Kidney epithelial cell (primary cell): ENCODE measurements at regions not wholly inside any gene's neighbourhood (a gene's known extent, or its start where the extent isn't known, plus 50 kb on each side); places are given as distances from the start of the nearest gene placed in this dataset.

Experiments used
- DNase-seq: peaks from one replicate; pipeline ENCODE4 v3.0.0-alpha.2; 2010; ENCODE audit warnings: low read depth
- H3K27me3 ChIP-seq: 2 replicates; pipeline ENCODE4 v1.6.0; 2011; ENCODE audit warnings: low read length; ENCODE audit not compliant: control insufficient read depth, insufficient read depth
- H3K36me3 ChIP-seq: 2 replicates; pipeline ENCODE4 v1.5.1; 2011; ENCODE audit warnings: low read length; ENCODE audit not compliant: control insufficient read depth, insufficient read depth
- H3K4me3 ChIP-seq: 2 replicates; pipeline ENCODE4 v1.5.1; 2011; ENCODE audit warnings: low read depth, mild to moderate bottlenecking, control low read depth, low read length
- CTCF ChIP-seq: IDR thresholded peaks from 2 replicates; pipeline ENCODE4 v1.5.1; 2011; ENCODE audit warnings: mild to moderate bottlenecking, moderate library complexity, low read length, control low read depth, inconsistent platforms; ENCODE audit not compliant: insufficient read depth, poor library complexity, severe bottlenecking

GRCh38 chr3:40875581-40875980, 323.7 kb upstream of the CTNNB1 start:
- no peaks in the 10 kb centered on the region for H3K27me3 ChIP-seq
- TF ChIP-seq CTCF: no peak
- no peaks in the 10 kb centered on the region for H3K36me3 ChIP-seq
- no peak overlapping the region for H3K4me3 ChIP-seq
- no peak for DNase-seq

- DNase-seq: no peak
- Histone ChIP-seq H3K27me3 (no peaks in the 10 kb centered on the region), H3K4me3 (no peak overlapping the region), H3K36me3 (no peaks in the 10 kb centered on the region)
- no peak for TF ChIP-seq CTCF
Observed at GRCh38 chr3:40876009-40876408, 323.3 kb upstream of the CTNNB1 start.

GRCh38 chr3:40876496-40876895, 322.8 kb upstream of the CTNNB1 start:
- H3K27me3 ChIP-seq: no peaks in the 10 kb centered on the region
- TF ChIP-seq CTCF: no peak
- no peak for DNase-seq
- no peaks in the 10 kb centered on the region for H3K36me3 ChIP-seq
- H3K4me3 ChIP-seq: no peak overlapping the region

GRCh38 chr3:40877631-40878463, 321.5 kb upstream of the CTNNB1 start:
- H3K36me3 ChIP-seq: no peaks in the 10 kb centered on the region
- no peak for TF ChIP-seq CTCF
- no peaks in the 10 kb centered on the region for H3K27me3 ChIP-seq
- no peak overlapping the region for H3K4me3 ChIP-seq
- no peak for DNase-seq

GRCh38 chr3:40878464-40878905, 320.8 kb upstream of the CTNNB1 start:
- Histone ChIP-seq H3K27me3 (no peaks in the 10 kb centered on the region), H3K4me3 (no peak overlapping the region), H3K36me3 (no peaks in the 10 kb centered on the region)
- no peak for DNase-seq
- no peak for TF ChIP-seq CTCF

GRCh38 chr3:40885430-40885829, 313.9 kb upstream of the CTNNB1 start:
- H3K36me3 ChIP-seq: no peaks in the 10 kb centered on the region
- no peak for DNase-seq
- no peak for TF ChIP-seq CTCF
- H3K27me3 ChIP-seq: no peaks in the 10 kb centered on the region
- no peak overlapping the region for H3K4me3 ChIP-seq
